ENCODE measurements at regions not wholly inside any gene's neighbourhood (a gene's known extent, or its start where the extent isn't known, plus 50 kb on each side); places are given as distances from the start of the nearest gene placed in this dataset.
A peak's percentile ranks its signal among the peaks of the same experiment; 100 is the strongest.

GRCh38 chrX:39140581-39140980, 339.3 kb downstream of the MID1IP1 start:
- TF ChIP-seq CTCF (conservative IDR thresholded peaks at IDR 0.05; ENCODE audit: low read depth, low read length), result no peak
- H3K4me3 ChIP-seq (ENCODE audit: low read length), result no peak overlapping the region
- DNase-seq (ENCODE audit: low read depth), result no peak

- no peak for DNase-seq (ENCODE audit: low read depth)
- no peak overlapping the region for H3K4me3 ChIP-seq (ENCODE audit: low read length)
- no peak for TF ChIP-seq CTCF (conservative IDR thresholded peaks at IDR 0.05; ENCODE audit: low read depth, low read length)
Observed at GRCh38 chrX:39144323-39144722, 343.1 kb downstream of the MID1IP1 start.

GRCh38 chrX:39144956-39145355, 343.7 kb downstream of the MID1IP1 start:
- TF ChIP-seq CTCF (conservative IDR thresholded peaks at IDR 0.05; ENCODE audit: low read depth, low read length), result no peak
- H3K4me3 ChIP-seq (ENCODE audit: low read length), result no peak overlapping the region
- DNase-seq (ENCODE audit: low read depth), result no peak

- no peak for TF ChIP-seq CTCF (conservative IDR thresholded peaks at IDR 0.05; ENCODE audit: low read depth, low read length)
- H3K4me3 ChIP-seq (ENCODE audit: low read length), result no peak overlapping the region
- no peak for DNase-seq (ENCODE audit: low read depth)
Observed at GRCh38 chrX:39145859-39146258, 344.6 kb downstream of the MID1IP1 start.

- peak; percentile 68 for TF ChIP-seq CTCF (conservative IDR thresholded peaks at IDR 0.05; ENCODE audit: low read depth, low read length)
- DNase-seq (ENCODE audit: low read depth), result no peak
- H3K4me3 ChIP-seq (ENCODE audit: low read length), result no peak overlapping the region
Observed at GRCh38 chrX:39149761-39150160, 348.5 kb downstream of the MID1IP1 start.

GRCh38 chrX:39150220-39150619, 349.0 kb downstream of the MID1IP1 start:
- no peak for TF ChIP-seq CTCF (conservative IDR thresholded peaks at IDR 0.05; ENCODE audit: low read depth, low read length)
- DNase-seq (ENCODE audit: low read depth), result no peak
- no peak overlapping the region for H3K4me3 ChIP-seq (ENCODE audit: low read length)

- H3K4me3 ChIP-seq (ENCODE audit: low read length), result no peak overlapping the region
- TF ChIP-seq CTCF (conservative IDR thresholded peaks at IDR 0.05; ENCODE audit: low read depth, low read length), result no peak
- no peak for DNase-seq (ENCODE audit: low read depth)
Observed at GRCh38 chrX:39150621-39151020, 349.4 kb downstream of the MID1IP1 start.
